ENCODE measurements at regions not wholly inside any gene's neighbourhood (a gene's known extent, or its start where the extent isn't known, plus 50 kb on each side); places are given as distances from the start of the nearest gene placed in this dataset.

DNA sequence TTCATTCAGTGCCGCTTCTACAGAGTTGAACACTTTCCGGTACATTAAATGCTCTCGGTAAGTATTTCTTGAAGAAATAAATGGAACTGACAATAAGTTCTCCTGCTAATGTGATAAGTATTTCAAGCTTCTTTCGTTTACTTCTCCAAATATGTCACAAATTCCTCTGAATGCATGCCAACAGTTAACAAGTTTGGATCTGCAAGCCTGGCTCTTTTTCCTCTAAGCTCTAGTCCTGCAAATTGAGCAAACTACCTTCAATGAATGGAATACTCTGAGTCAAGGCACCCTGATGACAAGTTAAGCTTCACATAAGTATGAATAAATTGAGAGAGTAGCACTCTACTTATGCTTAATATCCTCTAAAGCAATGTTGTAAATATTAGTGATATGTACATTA lies 403.6 kb downstream of the PDGFC start:
- FAIRE-seq (no peak), DNase-seq (no peak), ATAC-seq (no peak)
- Histone ChIP-seq H3K9me3 (no peaks in the 10 kb centered on the region), H3K36me3 (no peaks in the 10 kb centered on the region), H3K4me1 (no peaks in the 10 kb centered on the region), H3K27ac (no peak overlapping the region), H3K27me3 (no peaks in the 10 kb centered on the region), H3K4me3 (no peak overlapping the region)
- TF ChIP-seq, protein P1, sequence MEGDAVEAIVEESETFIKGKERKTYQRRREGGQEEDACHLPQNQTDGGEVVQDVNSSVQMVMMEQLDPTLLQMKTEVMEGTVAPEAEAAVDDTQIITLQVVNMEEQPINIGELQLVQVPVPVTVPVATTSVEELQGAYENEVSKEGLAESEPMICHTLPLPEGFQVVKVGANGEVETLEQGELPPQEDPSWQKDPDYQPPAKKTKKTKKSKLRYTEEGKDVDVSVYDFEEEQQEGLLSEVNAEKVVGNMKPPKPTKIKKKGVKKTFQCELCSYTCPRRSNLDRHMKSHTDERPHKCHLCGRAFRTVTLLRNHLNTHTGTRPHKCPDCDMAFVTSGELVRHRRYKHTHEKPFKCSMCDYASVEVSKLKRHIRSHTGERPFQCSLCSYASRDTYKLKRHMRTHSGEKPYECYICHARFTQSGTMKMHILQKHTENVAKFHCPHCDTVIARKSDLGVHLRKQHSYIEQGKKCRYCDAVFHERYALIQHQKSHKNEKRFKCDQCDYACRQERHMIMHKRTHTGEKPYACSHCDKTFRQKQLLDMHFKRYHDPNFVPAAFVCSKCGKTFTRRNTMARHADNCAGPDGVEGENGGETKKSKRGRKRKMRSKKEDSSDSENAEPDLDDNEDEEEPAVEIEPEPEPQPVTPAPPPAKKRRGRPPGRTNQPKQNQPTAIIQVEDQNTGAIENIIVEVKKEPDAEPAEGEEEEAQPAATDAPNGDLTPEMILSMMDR (IDR thresholded peaks at IDR 0.05): no peak
- WGBS, 2 donors: 76 to 80% methylated on average over 4 of the region's 4 CpGs
- intact Hi-C loops (cut with DNase I): no loop called here

DNA sequence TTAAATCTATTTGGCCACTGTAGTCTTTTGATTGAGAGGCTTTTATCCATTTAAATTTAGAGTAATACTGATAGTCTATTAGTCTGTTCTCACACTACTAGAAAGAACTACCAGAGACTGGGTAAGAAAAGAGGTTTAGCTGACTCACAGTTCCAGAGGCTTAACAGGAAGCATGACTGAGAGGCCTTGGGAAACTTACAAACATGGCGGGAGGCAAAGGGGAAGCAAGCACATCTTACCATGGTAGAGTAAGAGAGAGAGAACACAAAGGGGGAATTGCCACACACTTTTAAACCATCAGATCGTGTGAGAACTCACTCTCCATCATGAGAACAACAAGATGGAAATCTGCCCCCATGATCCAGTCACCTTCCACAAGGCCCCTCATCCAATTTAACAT lies 410.9 kb downstream of the PDGFC start:
- 74 to 88% methylated on average over 2 of the region's 2 CpGs for WGBS, 2 donors
- intact Hi-C loops (cut with DNase I): no loop called here

DNA sequence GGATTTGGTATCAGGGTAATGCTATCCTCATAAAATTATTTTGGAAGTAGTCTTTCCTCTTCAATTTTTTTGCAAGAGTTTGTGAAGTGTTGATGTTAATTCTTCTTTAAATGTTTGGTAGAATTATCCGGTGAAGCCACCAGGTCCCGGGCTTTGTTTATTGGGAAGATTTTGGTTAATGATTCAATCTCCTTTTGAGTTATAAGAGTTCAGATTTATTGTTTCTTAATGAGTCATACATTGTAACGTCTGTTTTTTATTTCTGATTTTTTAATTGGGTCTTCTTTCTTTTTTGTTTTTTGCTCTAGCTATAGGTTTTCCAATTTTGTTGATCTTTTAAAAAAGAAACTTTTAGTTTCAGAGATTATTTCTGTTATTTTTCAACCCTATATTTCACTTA lies 412.3 kb downstream of the PDGFC start:
- no peak overlapping the region for H3K4me3 ChIP-seq
- whole genome bisulfite sequencing, 2 donors: 47 to 59% methylated on average over 3 of the region's 3 CpGs
- H3K27ac ChIP-seq: no peak overlapping the region
- FAIRE-seq: no peak
- no peaks in the 10 kb centered on the region for H3K9me3 ChIP-seq
- no peak for ATAC-seq
- DNase-seq: no peak
- H3K4me1 ChIP-seq: no peaks in the 10 kb centered on the region
- intact Hi-C loops (cut with DNase I): no loop called here
- no peaks in the 10 kb centered on the region for H3K27me3 ChIP-seq
- no peaks in the 10 kb centered on the region for H3K36me3 ChIP-seq
- TF ChIP-seq, protein P1 (IDR thresholded peaks at IDR 0.05): no peak

More for the DNA sequence above, 410.9 kb downstream of the PDGFC start:
- Histone ChIP-seq H3K4me1 (no peaks in the 10 kb centered on the region), H3K9me3 (no peaks in the 10 kb centered on the region), H3K27ac (no peak overlapping the region), H3K27me3 (no peaks in the 10 kb centered on the region), H3K4me3 (no peak overlapping the region), H3K36me3 (no peaks in the 10 kb centered on the region)
- DNase-seq (no peak), ATAC-seq (no peak), FAIRE-seq (no peak)
- TF ChIP-seq, protein P1 (IDR thresholded peaks at IDR 0.05): no peak

DNA sequence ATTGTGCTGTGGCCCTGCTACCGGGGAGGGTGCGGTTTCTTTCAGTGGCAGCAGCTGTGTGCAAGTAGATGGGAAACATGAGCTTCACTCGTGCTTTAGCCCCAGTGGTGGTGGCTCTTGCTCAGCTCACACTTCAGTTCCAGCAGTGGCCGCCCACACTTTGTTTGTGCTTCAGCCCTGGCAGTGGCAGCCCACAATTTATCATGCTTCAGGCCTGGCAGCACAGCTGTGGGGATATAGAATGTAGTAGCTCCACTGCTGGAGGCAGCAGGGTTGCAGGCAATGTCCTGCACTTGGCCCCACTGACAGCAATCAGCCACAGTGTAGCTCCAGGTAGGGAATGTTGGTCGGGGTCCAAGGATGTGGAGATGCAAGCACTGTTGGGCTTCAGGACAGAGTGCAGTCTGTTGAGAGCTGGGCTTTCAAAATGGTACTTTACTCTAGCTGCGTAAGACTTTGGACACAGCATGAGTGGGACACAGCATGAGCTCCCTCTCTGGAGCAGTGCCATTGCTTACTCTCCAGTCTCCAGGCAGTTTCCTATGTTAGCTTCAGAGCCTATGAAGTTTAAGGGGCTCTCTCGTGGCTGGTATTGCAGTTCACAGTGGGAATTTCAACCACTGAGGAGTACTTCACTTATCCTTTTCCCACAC lies 413.1 kb downstream of the PDGFC start:
- H3K36me3 ChIP-seq: no peaks in the 10 kb centered on the region
- intact Hi-C loops (cut with DNase I): no loop called here
- 67 to 80% methylated on average over 7 of the region's 7 CpGs for WGBS, 2 donors
- no peak for DNase-seq
- TF ChIP-seq, protein P1 (IDR thresholded peaks at IDR 0.05): no peak
- no peaks in the 10 kb centered on the region for H3K9me3 ChIP-seq
- H3K27ac ChIP-seq: no peak overlapping the region
- no peak for FAIRE-seq
- no peaks in the 10 kb centered on the region for H3K4me1 ChIP-seq
- H3K4me3 ChIP-seq: no peak overlapping the region
- no peaks in the 10 kb centered on the region for H3K27me3 ChIP-seq
- no peak for ATAC-seq

DNA sequence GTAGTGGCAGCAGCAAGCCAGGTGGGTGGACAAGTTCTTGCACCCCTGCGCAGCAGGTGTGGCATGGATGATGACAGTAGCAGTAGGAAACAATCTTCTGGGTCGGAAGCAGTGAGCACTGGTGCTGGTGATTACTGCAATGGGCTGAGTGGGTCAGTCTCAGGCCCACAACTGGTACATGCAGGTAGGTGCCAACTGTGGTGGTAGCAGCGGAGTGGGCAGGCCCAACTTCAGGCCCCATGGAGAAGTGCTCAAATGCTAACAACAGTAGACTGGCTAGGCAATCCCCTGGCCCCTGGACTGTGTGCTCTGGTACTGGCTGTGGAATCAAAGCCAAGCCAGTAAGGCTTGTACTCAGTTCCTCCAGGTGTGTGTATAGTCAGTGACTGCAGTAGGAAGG lies 413.7 kb downstream of the PDGFC start:
- Histone ChIP-seq H3K4me3 (no peak overlapping the region), H3K27ac (no peak overlapping the region), H3K27me3 (no peaks in the 10 kb centered on the region), H3K36me3 (no peaks in the 10 kb centered on the region), H3K9me3 (no peaks in the 10 kb centered on the region), H3K4me1 (no peaks in the 10 kb centered on the region)
- no peak for DNase-seq
- WGBS, 2 donors: 84 to 94% methylated on average over 3 of the region's 3 CpGs
- no peak for ATAC-seq
- intact Hi-C loops (cut with DNase I): no loop called here
- no peak for FAIRE-seq
- TF ChIP-seq, protein P1 (IDR thresholded peaks at IDR 0.05): no peak
